HG03558 (cell line): ENCODE measurements at regions not wholly inside any gene's neighbourhood (a gene's known extent, or its start where the extent isn't known, plus 50 kb on each side); places are given as distances from the start of the nearest gene placed in this dataset.
"Not testable (repeated sequence)": the region's sequence is repeated elsewhere in the genome, so short reads cannot be mapped to it uniquely, and the experiment has no call there.

Experiments used
- ATAC-seq: cut with Tn5 transposase; IDR thresholded peaks from one replicate; pipeline ENCODE4 v1.9.1; 2021; ENCODE audit warnings: moderate number of reproducible peaks; ENCODE audit not compliant: unreplicated experiment; ENCODE audit errors: extremely low read depth

GRCh38 chr12:85626001-85626783, 210.0 kb downstream of the RASSF9 start:
- ATAC-seq: no peak

GRCh38 chr12:85626784-85627171, 209.4 kb downstream of the RASSF9 start:
- no peak for ATAC-seq

- ATAC-seq: no peak
Observed at GRCh38 chr12:85627584-85627983, 208.6 kb downstream of the RASSF9 start.

GRCh38 chr12:85628562-85628961, 207.6 kb downstream of the RASSF9 start:
- ATAC-seq: not testable (repeated sequence)

GRCh38 chr12:85630851-85631250, 205.4 kb downstream of the RASSF9 start:
- ATAC-seq: no peak

GRCh38 chr12:85632390-85632789, 203.8 kb downstream of the RASSF9 start:
- ATAC-seq: no peak

- no peak for ATAC-seq
Observed at GRCh38 chr12:85633491-85633890, 202.7 kb downstream of the RASSF9 start.

- ATAC-seq: no peak
Observed at GRCh38 chr12:85639834-85640233, 196.4 kb downstream of the RASSF9 start.

GRCh38 chr12:85641796-85642195, 194.4 kb downstream of the RASSF9 start:
- no peak for ATAC-seq

- no peak for ATAC-seq
Observed at GRCh38 chr12:85642288-85642687, 193.9 kb downstream of the RASSF9 start.

- ATAC-seq: no peak
Observed at GRCh38 chr12:85642808-85643207, 193.4 kb downstream of the RASSF9 start.

- no peak for ATAC-seq
Observed at GRCh38 chr12:85644508-85644907, 191.7 kb downstream of the RASSF9 start.

GRCh38 chr12:85653731-85654455, 182.3 kb downstream of the RASSF9 start:
- ATAC-seq: no peak

- ATAC-seq: no peak
Observed at GRCh38 chr12:85654456-85654840, 181.8 kb downstream of the RASSF9 start.

- no peak for ATAC-seq
Observed at GRCh38 chr12:85656561-85656960, 179.6 kb downstream of the RASSF9 start.

- ATAC-seq: no peak
Observed at GRCh38 chr12:85657251-85657650, 179.0 kb downstream of the RASSF9 start.

- ATAC-seq: no peak
Observed at GRCh38 chr12:85657836-85658630, 178.2 kb downstream of the RASSF9 start.

- ATAC-seq: no peak
Observed at GRCh38 chr12:85659754-85660530, 176.3 kb downstream of the RASSF9 start.

GRCh38 chr12:85661461-85662206, 174.6 kb downstream of the RASSF9 start:
- ATAC-seq: no peak
